ENCODE measurements at regions not wholly inside any gene's neighbourhood (a gene's known extent, or its start where the extent isn't known, plus 50 kb on each side); places are given as distances from the start of the nearest gene placed in this dataset.

- TF ChIP-seq ARID4B (CRISPR knock-in tag; IDR thresholded peaks at IDR 0.05; ENCODE audit: borderline replicate concordance), result no peak
- TF ChIP-seq MLX (CRISPR knock-in tag; IDR thresholded peaks at IDR 0.05), result no peak
- TF ChIP-seq AR (CRISPR knock-in tag; IDR thresholded peaks at IDR 0.05), result no peak
- no peak for TF ChIP-seq ESRRA (CRISPR knock-in tag; IDR thresholded peaks at IDR 0.05; ENCODE audit: borderline replicate concordance)
- no peak for TF ChIP-seq NFYB (CRISPR knock-in tag; conservative IDR thresholded peaks at IDR 0.05; ENCODE audit: low read depth)
Measured at GRCh38 chr20:12180107-12180661, 262.5 kb downstream of the BTBD3 start (continued).

- Mint-ChIP-seq H3K9me3 (peaks cover 4% of the 10 kb centered on the region; the same call in 1 of the 2 replicates), H3K36me3 (no peaks in the 10 kb centered on the region), H3K27me3 (ENCODE audit: low read depth) (no peaks in the 10 kb centered on the region), H3K4me3 (no peak overlapping the region), H3K27ac (no peak overlapping the region), H3K4me1 (no peaks in the 10 kb centered on the region)
- DNase-seq (ENCODE audit: low spot score) (no peak), ATAC-seq (no peak)
- POLR2A ChIA-PET, result no interaction called here
- CTCF ChIA-PET, result interaction anchor here (1.5 kb wide), 1 partner anchor 186 kb away, joined by 3 read pairs; no protein-coding TSS in a partner anchor
- TF ChIP-seq ZNF396 (CRISPR knock-in tag; IDR thresholded peaks at IDR 0.05; ENCODE audit: borderline replicate concordance) (no peak), SMAD3 (CRISPR knock-in tag; IDR thresholded peaks at IDR 0.05; ENCODE audit: borderline replicate concordance) (no peak), ERG (CRISPR knock-in tag; IDR thresholded peaks at IDR 0.05) (no peak), ELF4 (CRISPR knock-in tag; IDR thresholded peaks at IDR 0.05; ENCODE audit: low read depth) (no peak), ATF6 (CRISPR knock-in tag; IDR thresholded peaks at IDR 0.05) (no peak), MAX (CRISPR knock-in tag; IDR thresholded peaks at IDR 0.05) (no peak), ZNF512 (CRISPR knock-in tag; IDR thresholded peaks at IDR 0.05; ENCODE audit: borderline replicate concordance) (no peak)
Measured at GRCh38 chr20:12198281-12198680, 280.6 kb downstream of the BTBD3 start.

All from WTC11 (cell line).